ENCODE measurements at regions not wholly inside any gene's neighbourhood (a gene's known extent, or its start where the extent isn't known, plus 50 kb on each side); places are given as distances from the start of the nearest gene placed in this dataset.

GRCh38 chr15:95616306-95616705, 714.2 kb upstream of the NR2F2 start:
- TF ChIP-seq, protein P1, sequence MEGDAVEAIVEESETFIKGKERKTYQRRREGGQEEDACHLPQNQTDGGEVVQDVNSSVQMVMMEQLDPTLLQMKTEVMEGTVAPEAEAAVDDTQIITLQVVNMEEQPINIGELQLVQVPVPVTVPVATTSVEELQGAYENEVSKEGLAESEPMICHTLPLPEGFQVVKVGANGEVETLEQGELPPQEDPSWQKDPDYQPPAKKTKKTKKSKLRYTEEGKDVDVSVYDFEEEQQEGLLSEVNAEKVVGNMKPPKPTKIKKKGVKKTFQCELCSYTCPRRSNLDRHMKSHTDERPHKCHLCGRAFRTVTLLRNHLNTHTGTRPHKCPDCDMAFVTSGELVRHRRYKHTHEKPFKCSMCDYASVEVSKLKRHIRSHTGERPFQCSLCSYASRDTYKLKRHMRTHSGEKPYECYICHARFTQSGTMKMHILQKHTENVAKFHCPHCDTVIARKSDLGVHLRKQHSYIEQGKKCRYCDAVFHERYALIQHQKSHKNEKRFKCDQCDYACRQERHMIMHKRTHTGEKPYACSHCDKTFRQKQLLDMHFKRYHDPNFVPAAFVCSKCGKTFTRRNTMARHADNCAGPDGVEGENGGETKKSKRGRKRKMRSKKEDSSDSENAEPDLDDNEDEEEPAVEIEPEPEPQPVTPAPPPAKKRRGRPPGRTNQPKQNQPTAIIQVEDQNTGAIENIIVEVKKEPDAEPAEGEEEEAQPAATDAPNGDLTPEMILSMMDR (IDR thresholded peaks at IDR 0.05) = no peak
- TF ChIP-seq POLR2A (IDR thresholded peaks at IDR 0.05) (no peak), POLR2AphosphoS5 (IDR thresholded peaks at IDR 0.05) (no peak)
